GM12878 (cell line): ENCODE measurements at regions not wholly inside any gene's neighbourhood (a gene's known extent, or its start where the extent isn't known, plus 50 kb on each side); places are given as distances from the start of the nearest gene placed in this dataset.

Experiments used
- CHD4 ChIP-seq: fragments of 200-600 bp; sonication (generic); IDR thresholded peaks from 2 replicates; pipeline ENCODE4 v1.6.1; 2016; ENCODE audit warnings: mild to moderate bottlenecking
- DPF2 ChIP-seq: fragments of 450-650 bp; IDR thresholded peaks from 2 replicates; pipeline ENCODE4 v1.6.1; 2017; ENCODE audit warnings: mild to moderate bottlenecking
- EZH2 ChIP-seq: IDR thresholded peaks from 2 replicates; pipeline ENCODE4 v1.6.1; 2012; ENCODE audit warnings: low read depth, mild to moderate bottlenecking, control low read depth, inconsistent platforms, low read length, borderline replicate concordance; ENCODE audit not compliant: control insufficient read depth
- POLR2A ChIP-seq: IDR thresholded peaks from 2 replicates; pipeline ENCODE4 v1.6.1; 2011; ENCODE audit warnings: low read depth, mild to moderate bottlenecking, low read length
- POLR2AphosphoS5 ChIP-seq: IDR thresholded peaks from 2 replicates; pipeline ENCODE4 v1.6.1; 2011; ENCODE audit warnings: mild to moderate bottlenecking, low read length, inconsistent platforms
- STAT3 ChIP-seq: IDR thresholded peaks from 2 replicates; pipeline ENCODE4 v1.6.1; 2011; ENCODE audit warnings: low read depth, low read length, improper control_type of control experiment
- TCF12 ChIP-seq: IDR thresholded peaks from 2 replicates; pipeline ENCODE4 v1.6.1; 2011; ENCODE audit warnings: low read depth, mild to moderate bottlenecking, low read length
- TF ChIP-seq, protein P1 (sequence below), 3 experiments: IDR thresholded peaks in 2 of 3; conservative IDR thresholded peaks in 1 of 3; 2 replicates each; pipeline ENCODE4 v1.5.1; 2011; ENCODE audit warnings: low read depth in 3 of 3, low read length in 3 of 3, mild to moderate bottlenecking in 3 of 3, control low read depth in 2 of 3, moderate library complexity in 2 of 3, inconsistent platforms in 1 of 3, mixed read lengths in 1 of 3; ENCODE audit not compliant: control insufficient read depth in 2 of 3, insufficient read depth in 1 of 3; ENCODE audit errors: extremely low read depth in 1 of 3

DNA sequence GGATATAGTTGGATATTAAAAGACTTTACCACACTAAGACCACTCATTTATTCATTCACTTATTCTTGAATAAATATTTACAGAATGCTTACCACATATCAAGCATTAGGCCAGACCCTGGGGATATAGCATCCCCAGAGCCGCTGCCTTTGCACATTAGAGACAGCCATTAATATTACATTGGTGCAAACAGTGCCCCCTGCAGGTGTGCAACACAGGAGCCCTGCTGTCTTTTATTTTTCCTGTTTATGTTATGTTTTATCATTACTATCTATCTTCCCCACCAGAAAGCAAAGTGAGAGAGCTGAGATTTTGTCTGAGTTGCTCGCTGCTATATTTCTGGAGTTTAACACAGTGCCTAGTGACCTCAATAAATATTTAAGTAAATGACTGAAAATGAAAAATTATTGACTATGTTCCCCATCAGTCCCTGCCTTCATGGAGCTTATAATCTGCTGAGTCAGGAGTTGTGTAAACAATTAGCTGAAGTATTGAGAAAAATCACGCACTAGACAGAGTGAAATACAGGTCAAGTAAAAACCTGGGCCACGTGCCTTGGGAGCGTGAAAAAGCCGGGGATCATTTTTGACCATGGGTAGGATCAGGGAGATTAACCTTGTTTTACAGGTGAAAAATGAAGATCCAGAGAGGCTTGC lies 301.6 kb downstream of the PCNX1 start:
- TF ChIP-seq, protein P1, sequence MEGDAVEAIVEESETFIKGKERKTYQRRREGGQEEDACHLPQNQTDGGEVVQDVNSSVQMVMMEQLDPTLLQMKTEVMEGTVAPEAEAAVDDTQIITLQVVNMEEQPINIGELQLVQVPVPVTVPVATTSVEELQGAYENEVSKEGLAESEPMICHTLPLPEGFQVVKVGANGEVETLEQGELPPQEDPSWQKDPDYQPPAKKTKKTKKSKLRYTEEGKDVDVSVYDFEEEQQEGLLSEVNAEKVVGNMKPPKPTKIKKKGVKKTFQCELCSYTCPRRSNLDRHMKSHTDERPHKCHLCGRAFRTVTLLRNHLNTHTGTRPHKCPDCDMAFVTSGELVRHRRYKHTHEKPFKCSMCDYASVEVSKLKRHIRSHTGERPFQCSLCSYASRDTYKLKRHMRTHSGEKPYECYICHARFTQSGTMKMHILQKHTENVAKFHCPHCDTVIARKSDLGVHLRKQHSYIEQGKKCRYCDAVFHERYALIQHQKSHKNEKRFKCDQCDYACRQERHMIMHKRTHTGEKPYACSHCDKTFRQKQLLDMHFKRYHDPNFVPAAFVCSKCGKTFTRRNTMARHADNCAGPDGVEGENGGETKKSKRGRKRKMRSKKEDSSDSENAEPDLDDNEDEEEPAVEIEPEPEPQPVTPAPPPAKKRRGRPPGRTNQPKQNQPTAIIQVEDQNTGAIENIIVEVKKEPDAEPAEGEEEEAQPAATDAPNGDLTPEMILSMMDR (IDR thresholded peaks at IDR 0.05 in 2 of 3, conservative IDR thresholded peaks at IDR 0.05 in 1 of 3; ENCODE audit: control insufficient read depth in 2 of 3, extremely low read depth in 1 of 3, insufficient read depth in 1 of 3, low read depth in 3 of 3, low read length in 3 of 3), result no peak
- TF ChIP-seq CHD4 (no peak), POLR2A (no peak), EZH2 (no peak), POLR2AphosphoS5 (no peak), TCF12 (no peak), DPF2 (no peak), STAT3 (no peak)
